Glutamatergic neuron (in vitro differentiated cells): ENCODE measurements at regions not wholly inside any gene's neighbourhood (a gene's known extent, or its start where the extent isn't known, plus 50 kb on each side); places are given as distances from the start of the nearest gene placed in this dataset.

Experiments
- DNase-seq: peaks from one replicate; pipeline ENCODE4 v3.0.0; 2022
- H3K27ac Mint-ChIP-seq: one replicate; pipeline ENCODE4 v1.8.0; 2020; ENCODE audit warnings: mild to moderate bottlenecking, mixed read lengths, inconsistent platforms; ENCODE audit not compliant: unreplicated experiment
- H3K27me3 Mint-ChIP-seq: one replicate; pipeline ENCODE4 v1.8.0; 2020; ENCODE audit warnings: mild to moderate bottlenecking, moderate library complexity, mixed read lengths, inconsistent platforms; ENCODE audit not compliant: unreplicated experiment
- H3K36me3 Mint-ChIP-seq: one replicate; pipeline ENCODE4 v1.8.0; 2020; ENCODE audit warnings: mild to moderate bottlenecking, mixed read lengths, inconsistent platforms; ENCODE audit not compliant: unreplicated experiment
- H3K4me1 Mint-ChIP-seq: one replicate; pipeline ENCODE4 v1.8.0; 2020; ENCODE audit warnings: mild to moderate bottlenecking, low read depth, mixed read lengths, inconsistent platforms; ENCODE audit not compliant: unreplicated experiment
- H3K4me3 Mint-ChIP-seq: one replicate; pipeline ENCODE4 v1.8.0; 2020; ENCODE audit warnings: mild to moderate bottlenecking, mixed read lengths, inconsistent platforms; ENCODE audit not compliant: unreplicated experiment
- H3K9me3 Mint-ChIP-seq: one replicate; pipeline ENCODE4 v1.8.0; 2020; ENCODE audit warnings: mild to moderate bottlenecking, moderate library complexity, mixed read lengths, inconsistent platforms; ENCODE audit not compliant: unreplicated experiment
- TF ChIP-seq, protein P1 (sequence below): fragments of 200-600 bp; sonication (generic); IDR thresholded peaks from one replicate; pipeline ENCODE4 v1.5.0; 2021; ENCODE audit not compliant: partially characterized antibody, unreplicated experiment

GRCh38 chr22:27230189-27230588 is 571.4 kb downstream of the MN1 start:
- no peaks in the 10 kb centered on the region for H3K27me3 Mint-ChIP-seq
- no peak overlapping the region for H3K27ac Mint-ChIP-seq
- peaks cover 3% of the 10 kb centered on the region for H3K4me1 Mint-ChIP-seq
- H3K9me3 Mint-ChIP-seq = peaks cover 2% of the 10 kb centered on the region
- TF ChIP-seq, protein P1, sequence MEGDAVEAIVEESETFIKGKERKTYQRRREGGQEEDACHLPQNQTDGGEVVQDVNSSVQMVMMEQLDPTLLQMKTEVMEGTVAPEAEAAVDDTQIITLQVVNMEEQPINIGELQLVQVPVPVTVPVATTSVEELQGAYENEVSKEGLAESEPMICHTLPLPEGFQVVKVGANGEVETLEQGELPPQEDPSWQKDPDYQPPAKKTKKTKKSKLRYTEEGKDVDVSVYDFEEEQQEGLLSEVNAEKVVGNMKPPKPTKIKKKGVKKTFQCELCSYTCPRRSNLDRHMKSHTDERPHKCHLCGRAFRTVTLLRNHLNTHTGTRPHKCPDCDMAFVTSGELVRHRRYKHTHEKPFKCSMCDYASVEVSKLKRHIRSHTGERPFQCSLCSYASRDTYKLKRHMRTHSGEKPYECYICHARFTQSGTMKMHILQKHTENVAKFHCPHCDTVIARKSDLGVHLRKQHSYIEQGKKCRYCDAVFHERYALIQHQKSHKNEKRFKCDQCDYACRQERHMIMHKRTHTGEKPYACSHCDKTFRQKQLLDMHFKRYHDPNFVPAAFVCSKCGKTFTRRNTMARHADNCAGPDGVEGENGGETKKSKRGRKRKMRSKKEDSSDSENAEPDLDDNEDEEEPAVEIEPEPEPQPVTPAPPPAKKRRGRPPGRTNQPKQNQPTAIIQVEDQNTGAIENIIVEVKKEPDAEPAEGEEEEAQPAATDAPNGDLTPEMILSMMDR = no peak
- no peaks in the 10 kb centered on the region for H3K36me3 Mint-ChIP-seq
- no peak overlapping the region for H3K4me3 Mint-ChIP-seq
- DNase-seq = no peak

GRCh38 chr22:27231266-27231665 is 570.3 kb downstream of the MN1 start:
- Mint-ChIP-seq H3K27ac (no peak overlapping the region), H3K4me3 (no peak overlapping the region), H3K9me3 (peaks cover 2% of the 10 kb centered on the region), H3K27me3 (no peaks in the 10 kb centered on the region), H3K4me1 (peaks cover 5% of the 10 kb centered on the region), H3K36me3 (no peaks in the 10 kb centered on the region)
- TF ChIP-seq, protein P1 = no peak
- no peak for DNase-seq

DNA sequence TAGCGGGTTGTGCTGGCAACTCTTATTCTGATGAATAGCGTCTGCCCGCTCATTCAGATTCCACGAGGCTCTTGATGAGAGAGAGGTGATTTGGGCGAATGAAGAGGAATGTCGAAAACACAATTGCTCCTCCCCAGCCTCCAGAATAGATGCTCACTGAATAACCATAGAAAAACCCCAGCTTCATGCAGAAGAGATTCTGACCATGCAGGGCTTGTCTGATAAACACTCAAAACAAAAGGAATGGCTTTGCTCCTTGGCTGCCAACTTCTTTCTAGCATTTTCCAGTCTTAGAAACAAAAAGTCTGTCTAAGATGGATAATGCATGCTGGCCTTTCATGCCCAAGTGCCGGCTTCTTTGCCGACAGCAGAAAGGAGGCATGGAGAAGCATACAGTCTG is 569.5 kb downstream of the MN1 start:
- no peak for DNase-seq
- no peak overlapping the region for H3K4me3 Mint-ChIP-seq
- H3K27ac Mint-ChIP-seq = no peak overlapping the region
- TF ChIP-seq, protein P1 = no peak
- peaks cover 2% of the 10 kb centered on the region for H3K9me3 Mint-ChIP-seq
- peaks cover 5% of the 10 kb centered on the region for H3K4me1 Mint-ChIP-seq
- no peaks in the 10 kb centered on the region for H3K27me3 Mint-ChIP-seq
- no peaks in the 10 kb centered on the region for H3K36me3 Mint-ChIP-seq

GRCh38 chr22:27237080-27237741 is 564.3 kb downstream of the MN1 start:
- Mint-ChIP-seq H3K9me3 (peaks cover 1% of the 10 kb centered on the region), H3K36me3 (no peaks in the 10 kb centered on the region), H3K4me3 (no peak overlapping the region), H3K27me3 (peaks cover 4% of the 10 kb centered on the region), H3K4me1 (peaks cover 13% of the 10 kb centered on the region), H3K27ac (no peak overlapping the region)
- no peak for DNase-seq
- TF ChIP-seq, protein P1 = no peak

GRCh38 chr22:27238935-27239510 is 562.5 kb downstream of the MN1 start:
- H3K27me3 Mint-ChIP-seq = peaks cover 9% of the 10 kb centered on the region
- peaks cover 23% of the 10 kb centered on the region for H3K4me1 Mint-ChIP-seq
- TF ChIP-seq, protein P1 = no peak
- H3K4me3 Mint-ChIP-seq = no peak overlapping the region
- DNase-seq = no peak
- H3K9me3 Mint-ChIP-seq = peaks cover 4% of the 10 kb centered on the region
- H3K36me3 Mint-ChIP-seq = peaks cover 4% of the 10 kb centered on the region
- H3K27ac Mint-ChIP-seq = no peak overlapping the region
